ENCODE measurements at regions not wholly inside any gene's neighbourhood (a gene's known extent, or its start where the extent isn't known, plus 50 kb on each side); places are given as distances from the start of the nearest gene placed in this dataset. TPM values are rescaled to one million over a fixed set of nuclear protein-coding genes. Genes with fewer than 3 reads are reported as not detected.

Small RNA genes lying in the stretch of these regions (small RNA-seq; reads per million reads assigned to genes)
- not detected for gene AC104408.1 (ENCODE audit: insufficient read depth)
- not detected for gene RNU7-190P (ENCODE audit: insufficient read depth)
